Chondrocyte (in vitro differentiated cells): ENCODE measurements at regions not wholly inside any gene's neighbourhood (a gene's known extent, or its start where the extent isn't known, plus 50 kb on each side); places are given as distances from the start of the nearest gene placed in this dataset.

ENCODE experiments used
- DNase-seq: peaks from one replicate; pipeline ENCODE4 v3.0.0; 2021; ENCODE audit warnings: mixed read lengths, low spot score
- H3K27ac Mint-ChIP-seq: one replicate; pipeline ENCODE4 v1.8.0; 2021; ENCODE audit warnings: mild to moderate bottlenecking, moderate library complexity, mixed read lengths; ENCODE audit not compliant: unreplicated experiment
- H3K27me3 Mint-ChIP-seq: 2 replicates; pipeline ENCODE4 v1.8.0; 2021; ENCODE audit warnings: low read depth, mixed read lengths
- H3K36me3 Mint-ChIP-seq: 2 replicates; pipeline ENCODE4 v1.8.0; 2021; ENCODE audit warnings: low read depth, mixed read lengths
- H3K4me1 Mint-ChIP-seq: 2 replicates; pipeline ENCODE4 v1.8.0; 2021; ENCODE audit warnings: low read depth, mild to moderate bottlenecking, mixed read lengths
- H3K4me3 Mint-ChIP-seq: one replicate; pipeline ENCODE4 v1.8.0; 2021; ENCODE audit warnings: mild to moderate bottlenecking, moderate library complexity, mixed read lengths; ENCODE audit not compliant: unreplicated experiment
- H3K9me3 Mint-ChIP-seq: 2 replicates; pipeline ENCODE4 v1.8.0; 2021; ENCODE audit warnings: low read depth, mixed read lengths
- CTCF ChIP-seq: fragments of 200-600 bp; sonication (generic); IDR thresholded peaks from 2 replicates; pipeline ENCODE4 v1.5.0; 2021; ENCODE audit warnings: antibody characterized with exemption, mild to moderate bottlenecking, moderate library complexity

- no peaks in the 10 kb centered on the region for H3K9me3 Mint-ChIP-seq
- TF ChIP-seq CTCF, result no peak
- no peaks in the 10 kb centered on the region for H3K36me3 Mint-ChIP-seq
- H3K4me3 Mint-ChIP-seq, result no peak overlapping the region
- H3K4me1 Mint-ChIP-seq, result peaks cover 6% of the 10 kb centered on the region
- no peak for DNase-seq
- no peaks in the 10 kb centered on the region for H3K27me3 Mint-ChIP-seq
- no peak overlapping the region for H3K27ac Mint-ChIP-seq
These were observed 168.6 kb downstream of the SEMA6D start for GRCh38 chr15:47885920-47886319.

GRCh38 chr15:47887241-47887800, 170.0 kb downstream of the SEMA6D start:
- peaks cover 3% of the 10 kb centered on the region for H3K27me3 Mint-ChIP-seq
- H3K4me3 Mint-ChIP-seq, result no peak overlapping the region
- DNase-seq, result no peak
- no peaks in the 10 kb centered on the region for H3K9me3 Mint-ChIP-seq
- no peaks in the 10 kb centered on the region for H3K36me3 Mint-ChIP-seq
- no peak overlapping the region for H3K27ac Mint-ChIP-seq
- TF ChIP-seq CTCF, result no peak
- H3K4me1 Mint-ChIP-seq, result peaks cover 6% of the 10 kb centered on the region

GRCh38 chr15:47888385-47889100, 171.2 kb downstream of the SEMA6D start:
- H3K9me3 Mint-ChIP-seq, result peaks cover 3% of the 10 kb centered on the region
- peaks cover 6% of the 10 kb centered on the region for H3K4me1 Mint-ChIP-seq
- TF ChIP-seq CTCF, result no peak
- no peak overlapping the region for H3K27ac Mint-ChIP-seq
- DNase-seq, result no peak
- peaks cover 4% of the 10 kb centered on the region for H3K27me3 Mint-ChIP-seq
- no peak overlapping the region for H3K4me3 Mint-ChIP-seq
- H3K36me3 Mint-ChIP-seq, result no peaks in the 10 kb centered on the region

GRCh38 chr15:47890397-47891150, 173.3 kb downstream of the SEMA6D start:
- Mint-ChIP-seq H3K4me1 (peaks cover 2% of the 10 kb centered on the region), H3K4me3 (no peak overlapping the region), H3K27ac (no peak overlapping the region), H3K36me3 (no peaks in the 10 kb centered on the region), H3K9me3 (peaks cover 3% of the 10 kb centered on the region), H3K27me3 (peaks cover 4% of the 10 kb centered on the region)
- TF ChIP-seq CTCF, result no peak
- DNase-seq, result no peak

- TF ChIP-seq CTCF, result no peak
- peaks cover 8% of the 10 kb centered on the region for H3K27me3 Mint-ChIP-seq
- H3K9me3 Mint-ChIP-seq, result peaks cover 4% of the 10 kb centered on the region
- no peak overlapping the region for H3K27ac Mint-ChIP-seq
- H3K4me1 Mint-ChIP-seq, result no peaks in the 10 kb centered on the region
- no peak for DNase-seq
- H3K4me3 Mint-ChIP-seq, result no peak overlapping the region
- H3K36me3 Mint-ChIP-seq, result peaks cover under 1% of the 10 kb centered on the region
These were observed 180.2 kb downstream of the SEMA6D start for GRCh38 chr15:47897525-47897924.
